Bone marrow (tissue), 2 donors: ENCODE measurements at regions not wholly inside any gene's neighbourhood (a gene's known extent, or its start where the extent isn't known, plus 50 kb on each side); places are given as distances from the start of the nearest gene placed in this dataset.

ENCODE experiments used
- DNase-seq, 2 donors: peaks; one replicate each; lab custom pipeline; 2025; lab: John Stamatoyannopoulos, UW

DNA sequence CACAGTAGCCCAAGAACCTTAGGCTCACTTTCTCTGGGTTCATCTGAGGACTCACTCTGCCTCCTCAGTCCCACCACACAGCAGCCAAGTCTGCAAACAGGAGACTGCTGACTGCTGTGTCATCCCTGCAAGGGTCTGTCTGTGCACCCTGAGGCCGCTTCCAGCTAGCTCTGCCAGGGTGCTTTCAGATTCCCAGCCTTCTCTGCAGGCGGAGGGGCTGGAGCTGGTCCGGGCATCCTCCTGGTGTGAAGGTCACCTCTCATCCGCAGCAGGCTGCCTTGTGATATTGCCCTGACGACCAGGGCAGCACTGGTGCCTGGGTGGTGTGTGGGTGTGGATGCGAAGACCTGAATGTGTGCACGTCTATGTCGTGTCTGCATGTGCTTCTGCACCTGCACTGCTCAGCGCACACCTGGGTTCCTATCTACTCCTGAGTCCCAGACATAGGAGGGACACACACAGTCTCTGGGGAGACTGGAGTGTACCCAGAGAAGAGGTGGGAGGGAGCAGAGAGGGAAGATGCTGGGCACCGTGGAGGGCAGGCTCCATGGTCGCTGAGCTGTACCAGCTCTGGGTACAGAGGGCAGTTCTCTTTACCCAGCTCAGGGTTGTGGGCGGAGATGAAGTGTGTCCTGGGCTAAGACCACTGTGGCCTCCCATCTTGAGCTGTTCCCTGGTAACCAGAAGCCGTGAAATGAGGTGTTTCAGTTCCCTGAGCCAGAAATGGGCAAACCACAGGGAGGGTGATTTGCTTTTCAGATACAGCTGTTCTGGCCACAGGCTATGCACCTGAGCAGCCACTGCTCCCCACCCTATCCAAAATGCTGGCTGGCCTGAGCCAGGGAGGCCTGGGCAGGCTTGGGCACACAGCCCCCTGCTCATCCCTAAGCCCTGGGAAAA is 160.9 kb upstream of the CSF3R start:
- DNase-seq = no peak

- DNase-seq = no peak
Observed at GRCh38 chr1:36642802-36643201, 160.1 kb upstream of the CSF3R start.

DNA sequence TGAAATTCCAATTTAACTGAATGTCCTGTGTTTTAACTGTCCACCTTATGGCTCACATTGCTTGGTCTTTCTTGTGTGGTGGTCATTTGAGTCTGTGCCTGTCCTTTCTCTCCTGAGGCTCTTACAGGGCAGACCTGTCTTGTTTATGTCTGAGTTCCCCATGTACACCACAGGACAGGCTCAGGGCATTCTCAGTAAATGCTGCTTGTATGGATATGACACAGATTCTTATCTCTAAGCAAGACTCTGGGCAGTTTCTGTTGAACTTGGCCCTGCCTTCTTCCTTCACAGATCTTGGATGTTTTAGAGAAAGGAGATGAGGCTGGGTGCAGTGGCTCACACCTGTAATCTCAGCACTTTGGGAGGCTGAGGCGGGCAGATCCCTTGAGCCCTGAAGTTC is 159.1 kb upstream of the CSF3R start:
- no peak for DNase-seq

DNA sequence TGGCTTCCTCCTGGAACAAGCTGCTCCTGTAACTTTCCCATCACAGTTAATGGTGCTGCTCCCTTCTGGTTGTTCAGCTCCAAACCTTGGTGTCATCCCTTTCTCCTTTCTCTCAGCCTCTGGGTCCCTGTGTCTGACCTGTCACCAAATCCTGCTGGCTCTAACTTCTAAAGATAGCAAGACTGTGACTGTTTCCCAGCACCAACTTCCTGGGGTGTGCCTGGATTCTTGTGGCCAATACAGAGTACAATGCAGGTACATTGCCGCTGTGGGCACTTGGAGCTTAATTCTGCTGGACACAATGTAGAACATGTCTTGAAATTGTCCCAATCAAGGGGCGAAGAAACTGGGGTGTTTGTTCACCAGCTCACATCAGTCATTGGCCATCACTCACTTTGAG is 156.7 kb upstream of the CSF3R start:
- no peak for DNase-seq

- DNase-seq = no peak
Observed at GRCh38 chr1:36638268-36638667, 155.6 kb upstream of the CSF3R start.

DNA sequence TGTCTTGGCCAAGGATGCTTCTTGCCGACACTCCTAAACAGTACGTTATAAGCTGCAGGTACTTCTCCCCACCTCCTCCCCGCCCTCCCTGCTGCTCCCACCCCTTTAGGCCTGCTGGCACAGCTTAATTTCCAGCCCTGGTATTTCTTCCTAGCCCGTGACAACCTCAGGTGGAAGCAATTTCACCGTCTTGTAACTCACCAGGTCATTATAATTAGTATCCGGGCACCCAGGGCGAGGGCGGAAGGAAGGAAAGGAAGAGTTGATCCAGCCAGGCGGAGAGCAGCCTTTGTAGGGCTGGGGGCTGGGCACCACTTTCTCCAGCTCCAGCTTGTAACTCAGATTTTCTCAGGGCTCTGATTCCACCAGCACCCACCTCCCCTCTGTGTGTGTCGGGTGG is 153.5 kb upstream of the CSF3R start:
- DNase-seq = no peak

- no peak for DNase-seq
Observed at GRCh38 chr1:36635284-36635683, 152.6 kb upstream of the CSF3R start.

DNA sequence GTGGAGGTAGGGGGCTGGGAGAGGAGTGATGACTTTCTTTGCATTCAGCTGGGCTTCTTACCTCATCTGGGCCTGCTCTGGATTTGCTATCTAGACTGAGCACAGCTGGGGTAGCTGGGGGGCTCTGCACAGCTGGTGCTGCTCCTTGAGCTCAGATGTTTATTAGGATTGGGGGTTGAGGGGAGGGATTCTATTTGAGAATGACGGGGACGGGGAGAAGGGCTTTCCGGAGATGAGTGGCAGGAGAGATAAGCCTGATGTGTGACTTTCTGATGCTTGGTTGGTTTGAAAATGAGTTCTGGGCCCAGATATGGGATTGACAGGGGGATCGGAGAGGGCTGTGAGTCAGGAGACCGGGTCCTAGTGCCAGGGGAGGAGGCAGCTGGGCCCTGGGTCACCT is 146.1 kb upstream of the CSF3R start:
- DNase-seq = no peak

DNA sequence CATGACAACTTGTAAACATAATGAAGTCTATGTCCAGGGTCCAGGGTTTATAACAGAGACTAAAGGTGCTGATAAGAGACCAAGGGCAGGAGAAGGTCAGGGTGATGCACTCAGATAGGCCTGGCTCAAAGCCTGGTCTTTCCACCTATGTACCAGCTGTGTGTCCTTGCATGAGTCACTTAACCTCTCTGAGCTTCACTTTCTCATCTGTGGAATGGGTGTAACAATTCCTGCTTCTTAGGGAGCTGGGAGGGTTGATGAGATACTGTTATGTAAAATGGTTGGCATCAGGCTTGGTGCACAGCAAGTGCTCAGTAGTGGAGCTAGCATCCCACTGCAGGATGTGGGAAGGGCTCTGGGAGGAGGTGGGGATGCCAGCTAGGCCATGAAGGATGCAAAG is 143.7 kb upstream of the CSF3R start:
- DNase-seq = no peak

DNA sequence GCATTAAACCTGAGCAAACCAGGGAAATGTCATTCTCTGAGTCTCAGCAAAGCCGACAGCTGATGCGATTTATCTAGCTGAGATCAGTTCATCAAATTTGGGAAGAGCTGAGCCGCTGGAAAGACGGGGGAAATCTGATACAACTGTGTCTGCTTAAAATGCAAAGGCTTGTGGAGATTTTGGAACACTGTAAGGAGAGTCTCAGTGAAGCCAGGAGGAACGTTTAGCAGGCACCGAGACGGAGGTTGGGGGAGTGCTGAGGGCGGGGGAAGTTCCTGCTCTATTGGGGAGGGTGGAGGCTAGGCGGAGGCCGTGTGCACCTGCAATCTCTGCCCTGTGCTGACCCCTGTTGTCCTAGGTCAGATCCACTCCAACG is 143.2 kb upstream of the CSF3R start:
- DNase-seq = no peak

DNA sequence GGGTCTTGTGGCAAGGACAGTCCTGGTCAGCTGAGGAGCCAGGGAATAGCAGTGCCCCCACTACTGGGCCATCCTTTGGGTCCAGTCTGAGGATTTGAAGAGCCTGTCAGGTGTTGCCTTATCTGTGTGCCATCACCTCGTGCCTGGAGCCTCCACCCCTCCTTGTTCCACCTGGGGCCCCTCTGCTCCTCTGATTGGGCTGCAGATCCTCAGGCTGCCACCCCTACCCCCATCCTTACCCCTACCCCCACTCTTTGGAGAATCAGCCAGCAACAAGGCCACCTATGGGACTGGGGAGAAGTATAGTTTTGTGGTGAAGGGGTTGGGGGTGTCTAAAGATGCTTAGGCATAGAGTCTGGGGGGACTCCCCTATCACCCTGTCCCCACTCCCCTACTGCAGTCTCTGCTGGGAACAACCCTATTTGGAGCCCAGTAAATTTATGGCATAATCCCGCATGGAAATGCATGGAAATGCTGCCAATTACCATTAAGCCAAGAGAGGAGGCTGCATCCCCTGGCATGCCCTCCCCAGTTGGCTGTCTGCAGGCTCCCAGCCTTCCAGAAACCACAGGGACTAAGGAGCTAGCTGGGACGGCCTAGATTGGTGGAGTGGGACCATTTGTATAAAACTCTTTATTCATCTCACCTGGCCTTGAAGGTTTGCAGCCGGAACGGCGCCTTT is 142.7 kb upstream of the CSF3R start:
- DNase-seq = no peak

DNA sequence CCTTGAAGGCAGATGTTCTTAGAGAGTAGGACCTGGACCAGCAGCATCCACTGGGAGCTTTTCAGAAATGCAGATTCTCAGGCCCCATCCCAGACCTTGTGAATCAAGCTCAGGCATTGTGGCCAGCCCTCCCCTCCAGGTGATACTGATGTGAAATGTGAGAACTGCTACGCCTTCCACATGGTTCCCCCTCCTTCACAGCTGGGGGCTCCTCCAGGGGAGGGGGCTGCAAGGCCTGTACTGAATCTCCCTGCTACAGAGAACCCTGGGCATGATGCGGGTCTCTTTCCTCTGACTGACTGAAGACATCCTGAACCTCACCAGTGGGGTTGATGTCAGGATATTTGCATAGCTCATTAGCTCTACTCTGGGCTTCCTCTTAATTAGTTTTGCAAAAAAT is 141.8 kb upstream of the CSF3R start:
- DNase-seq = no peak

DNA sequence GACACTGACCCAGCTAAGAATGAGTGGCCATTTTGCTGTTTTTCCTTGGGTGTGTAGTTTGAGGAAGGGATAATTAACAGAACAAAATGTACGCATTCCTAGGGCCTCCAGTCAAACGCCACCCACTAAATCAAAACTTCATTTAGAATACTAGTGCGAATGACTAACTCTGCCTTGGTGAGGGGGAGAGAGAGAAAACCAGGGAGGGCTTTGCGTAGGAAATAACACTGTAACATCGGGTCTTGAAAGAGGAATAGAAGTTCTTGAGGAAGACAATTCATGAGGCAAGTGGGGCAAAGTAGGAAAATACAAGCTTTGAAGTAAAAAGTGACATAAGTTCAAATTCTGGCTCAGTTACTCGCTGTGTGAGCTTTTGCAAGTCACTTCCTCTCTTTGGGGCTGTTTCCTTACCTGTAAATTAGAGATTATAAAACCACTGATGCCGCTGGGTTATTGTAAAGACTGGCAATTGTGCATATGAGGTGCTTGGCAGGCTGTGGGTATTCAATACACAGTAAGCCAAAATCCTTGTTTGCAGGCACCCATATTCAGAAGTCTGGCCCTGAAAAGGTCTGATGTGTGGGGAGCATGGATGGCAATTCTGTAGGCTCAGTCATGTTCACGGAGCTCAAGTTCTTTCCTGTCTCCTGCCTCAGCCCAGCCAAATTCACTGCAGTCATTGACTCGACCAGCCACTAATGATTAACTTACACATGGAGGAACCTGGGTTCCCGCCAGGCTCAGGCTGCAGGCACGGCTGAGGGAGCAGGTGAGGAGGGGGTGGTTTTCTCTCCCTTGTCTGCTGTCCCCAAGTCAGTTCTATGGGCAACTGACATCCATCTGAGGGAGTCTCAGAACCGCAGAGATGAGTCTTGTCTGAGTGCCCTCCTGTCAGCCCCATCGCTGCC is 140.3 kb upstream of the CSF3R start:
- no peak for DNase-seq

DNA sequence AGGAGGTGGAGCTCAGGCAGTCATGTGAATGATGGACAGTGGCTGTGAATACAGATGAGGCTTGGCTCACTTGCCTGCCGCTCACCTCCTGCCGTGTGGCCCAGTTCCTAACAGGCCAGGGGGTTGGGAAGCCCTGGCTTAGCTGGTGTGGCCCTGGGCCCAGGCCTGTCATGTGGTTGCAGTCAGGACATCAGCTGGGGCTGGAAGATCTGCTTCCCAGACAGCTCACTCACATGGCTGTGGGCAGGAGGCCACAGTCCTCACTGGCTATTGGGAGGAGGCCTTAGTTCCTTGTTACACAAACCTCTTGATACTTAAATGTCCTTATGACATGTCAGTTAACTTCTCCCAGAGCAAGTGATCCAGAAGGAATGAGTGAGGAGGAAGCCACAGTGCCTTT is 138.8 kb upstream of the CSF3R start:
- DNase-seq = no peak

DNA sequence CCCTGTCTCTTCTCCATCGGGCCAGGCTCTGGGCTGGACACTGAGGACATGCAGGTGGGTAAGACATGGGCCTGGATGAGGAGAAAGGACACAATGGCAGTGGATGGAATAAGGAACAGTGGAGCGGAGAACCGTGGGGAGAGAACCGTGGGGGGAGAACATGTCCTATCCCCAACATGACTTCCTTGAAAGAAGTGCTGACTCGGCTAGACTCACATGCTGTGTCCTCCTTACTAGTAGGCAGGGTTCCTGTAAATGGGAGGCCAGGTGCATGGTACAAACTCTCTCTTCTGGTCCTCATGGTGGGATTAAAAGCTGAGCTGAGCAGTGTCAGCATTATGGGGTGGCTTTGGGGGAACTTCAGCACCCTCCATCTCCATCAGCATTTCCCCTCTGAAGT is 137.4 kb upstream of the CSF3R start:
- no peak for DNase-seq

- no peak for DNase-seq
Observed at GRCh38 chr1:36614991-36615390, 132.3 kb upstream of the CSF3R start.

DNA sequence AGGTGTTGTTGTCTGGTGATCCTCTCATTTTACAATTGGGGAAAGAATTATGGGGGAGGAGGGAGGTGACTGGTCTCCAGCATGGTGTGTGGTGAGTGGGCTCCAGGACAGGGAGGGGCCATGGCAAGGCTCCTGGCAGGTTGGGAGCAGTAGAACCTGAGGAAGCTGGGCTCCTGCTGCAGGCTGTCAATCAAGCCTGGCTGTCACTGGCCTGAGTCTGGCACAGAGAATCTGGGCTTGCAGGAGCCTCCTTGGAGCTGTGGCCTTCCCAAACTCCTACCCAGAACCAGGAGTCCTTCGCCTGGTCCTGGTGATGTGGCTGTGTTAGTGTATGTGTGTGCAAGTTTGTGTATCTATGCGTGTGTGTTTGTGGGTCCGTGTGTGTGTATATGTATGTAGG is 131.9 kb upstream of the CSF3R start:
- DNase-seq = no peak

DNA sequence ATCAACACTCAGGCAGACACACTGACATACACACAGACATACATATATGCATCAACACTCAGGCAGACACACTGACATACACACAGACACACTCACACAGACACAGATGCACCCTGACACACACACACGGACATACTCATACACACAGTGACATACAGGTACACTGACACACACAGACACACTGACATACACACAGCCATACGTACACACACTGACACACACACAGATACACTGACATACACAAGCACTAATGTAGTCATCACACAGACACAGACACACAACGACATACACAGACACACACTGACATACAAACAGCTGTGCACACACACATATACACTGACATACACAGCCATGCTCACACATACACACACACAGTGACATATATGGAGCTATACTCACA is 131.0 kb upstream of the CSF3R start:
- DNase-seq = no peak

DNA sequence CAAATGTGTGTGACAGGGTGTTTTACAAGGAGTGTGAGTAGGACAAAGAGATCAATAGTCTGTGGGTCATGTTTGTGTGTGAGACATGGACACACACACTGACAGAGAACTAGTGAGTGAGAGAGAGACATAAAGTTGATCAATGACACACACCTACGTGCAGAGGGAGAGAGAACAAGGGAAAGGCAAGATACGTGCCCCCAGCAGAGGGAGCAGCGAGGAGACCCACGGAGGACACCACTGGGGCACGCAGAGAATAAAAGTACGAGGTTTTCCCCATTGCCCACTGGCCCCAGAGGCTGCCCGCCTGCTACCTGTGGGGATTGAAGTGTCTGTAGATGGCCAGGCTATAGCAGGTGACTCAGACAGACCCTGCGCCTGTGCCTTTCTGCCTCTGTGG is 130.2 kb upstream of the CSF3R start:
- no peak for DNase-seq

DNA sequence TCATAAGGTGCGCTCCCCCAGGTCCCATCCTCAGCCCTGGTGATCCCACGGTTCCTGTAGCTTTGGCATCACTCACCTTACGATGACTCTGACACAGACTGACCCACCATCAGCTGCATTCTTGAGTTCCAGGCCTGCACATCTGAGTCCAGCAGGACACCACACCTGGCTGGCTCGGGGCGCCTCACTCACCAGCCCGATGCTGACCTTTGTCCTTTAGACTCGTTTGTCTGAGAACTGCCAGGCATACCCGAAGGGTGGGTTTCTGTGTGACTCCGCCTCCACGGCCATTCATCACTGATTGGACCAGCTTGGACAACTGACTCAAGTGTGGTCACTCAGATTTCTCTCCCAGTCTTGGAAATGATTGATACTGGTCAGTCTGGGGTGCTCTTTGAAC is 129.4 kb upstream of the CSF3R start:
- DNase-seq = no peak

GRCh38 chr1:36609241-36610027 is 126.7 kb upstream of the CSF3R start:
- no peak for DNase-seq

- no peak for DNase-seq
Observed at GRCh38 chr1:36608272-36608671, 125.6 kb upstream of the CSF3R start.
